ENCODE measurements at regions not wholly inside any gene's neighbourhood (a gene's known extent, or its start where the extent isn't known, plus 50 kb on each side); places are given as distances from the start of the nearest gene placed in this dataset.

DNA sequence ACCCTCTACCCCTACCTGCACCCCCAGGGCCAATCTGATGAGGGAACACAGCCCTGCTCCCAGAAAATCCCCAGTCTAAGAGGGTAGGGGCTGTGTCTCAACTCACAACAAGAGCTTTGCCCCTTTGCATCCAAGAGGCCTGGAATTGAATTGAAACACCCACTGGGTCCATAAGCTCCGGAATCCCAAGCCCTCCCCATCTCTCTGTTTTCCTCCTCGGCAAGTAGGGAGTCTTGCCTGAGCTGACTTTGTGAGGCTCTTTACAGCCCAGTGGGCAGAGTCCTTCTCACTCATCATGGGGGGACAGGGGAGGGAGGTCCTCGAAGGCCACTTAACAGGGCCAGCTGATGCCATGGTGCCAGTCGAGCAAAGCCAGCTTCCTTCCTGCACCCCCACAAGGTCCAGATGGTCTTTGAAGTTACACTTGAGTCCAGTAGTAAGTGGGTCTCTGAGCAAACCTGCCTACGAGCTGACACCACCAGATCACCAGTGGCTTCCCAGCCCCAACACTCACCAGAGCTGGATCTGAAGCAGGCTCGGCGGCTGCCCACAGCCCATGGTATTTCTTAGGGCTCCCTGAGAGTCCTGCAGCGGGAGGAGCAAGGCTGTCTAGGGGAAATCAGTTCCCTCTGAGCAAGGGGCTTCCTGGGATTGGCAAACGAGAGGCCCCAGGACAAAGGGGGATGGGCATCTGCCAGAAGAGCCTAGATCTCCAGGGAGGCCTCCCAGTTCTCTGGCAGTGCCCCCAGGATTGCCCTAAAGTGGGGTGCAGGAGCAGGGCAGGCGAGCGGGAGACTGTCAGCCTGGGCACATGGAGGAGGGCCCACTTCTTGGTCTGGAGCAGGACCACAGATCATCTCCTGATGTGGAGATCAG is 144.5 kb downstream of the VEGFA start:
- no peak for DNase-seq

DNA sequence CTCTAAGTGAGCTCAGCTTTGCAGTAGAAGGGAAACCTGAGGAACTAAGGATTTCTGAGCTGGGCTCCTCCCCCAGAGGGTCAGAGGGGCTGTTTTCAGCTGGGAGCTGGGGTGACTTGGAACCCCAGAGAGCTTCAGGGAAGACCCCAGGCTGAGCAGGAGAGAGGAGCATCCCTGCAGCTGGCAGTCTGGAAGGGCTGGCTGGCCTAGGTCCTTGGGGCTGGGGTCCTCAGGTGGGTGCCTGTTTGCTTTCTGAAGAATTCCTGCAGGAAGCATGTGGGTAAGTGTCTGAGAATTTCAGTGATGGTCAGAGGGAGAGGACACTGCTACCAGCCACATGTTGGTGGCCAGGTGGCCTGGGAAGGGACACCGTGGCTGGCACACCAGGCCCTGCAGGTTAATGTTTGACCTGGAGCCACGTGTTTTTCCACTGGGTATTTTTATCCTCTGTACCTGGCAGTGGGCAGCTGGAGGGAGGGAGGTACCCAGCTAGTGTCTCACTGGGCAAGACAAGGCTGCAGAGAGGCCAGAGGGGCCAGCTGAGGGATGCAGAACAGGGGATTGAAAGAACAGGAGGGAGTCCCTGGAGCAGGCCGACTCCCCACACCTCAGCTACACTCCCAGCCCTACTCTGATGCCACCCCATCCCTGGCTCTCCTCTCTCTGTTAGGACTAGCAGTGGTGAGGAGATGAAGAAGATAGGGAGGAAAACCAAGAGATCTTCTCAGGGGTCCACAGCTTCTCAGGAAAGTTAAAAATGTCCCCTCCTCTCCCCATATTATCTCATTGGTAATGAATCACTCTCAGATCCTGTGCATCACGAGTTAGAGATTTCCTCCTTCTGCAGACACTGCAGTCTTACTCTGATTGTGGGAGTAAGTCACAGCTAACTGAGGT is 143.6 kb downstream of the VEGFA start:
- no peak for DNase-seq

- no peak for DNase-seq
These were observed 142.8 kb downstream of the VEGFA start for GRCh38 chr6:43912598-43913371.

DNA sequence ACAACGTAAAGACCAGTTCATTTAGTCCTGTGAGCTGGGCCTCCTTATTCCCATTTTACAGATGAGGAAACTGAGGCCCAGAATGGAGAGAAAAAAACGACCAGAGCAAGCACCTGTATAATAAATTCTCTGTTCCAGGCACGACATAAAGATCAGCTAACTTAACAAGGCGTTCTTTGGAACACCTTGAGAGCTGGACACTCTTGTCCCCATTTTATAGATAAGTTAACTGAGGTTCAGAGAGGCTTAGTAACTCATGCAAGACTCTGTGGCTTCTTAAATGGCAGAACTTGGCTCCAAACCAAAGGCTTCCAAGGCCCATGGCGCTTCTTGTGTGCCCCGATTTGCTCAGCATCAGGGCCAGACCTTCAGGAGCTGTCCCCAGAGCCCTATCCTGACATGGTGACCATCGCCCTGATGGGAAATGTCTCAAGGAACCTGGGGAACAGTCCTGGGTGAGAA is 142.1 kb downstream of the VEGFA start:
- DNase-seq: no peak

DNA sequence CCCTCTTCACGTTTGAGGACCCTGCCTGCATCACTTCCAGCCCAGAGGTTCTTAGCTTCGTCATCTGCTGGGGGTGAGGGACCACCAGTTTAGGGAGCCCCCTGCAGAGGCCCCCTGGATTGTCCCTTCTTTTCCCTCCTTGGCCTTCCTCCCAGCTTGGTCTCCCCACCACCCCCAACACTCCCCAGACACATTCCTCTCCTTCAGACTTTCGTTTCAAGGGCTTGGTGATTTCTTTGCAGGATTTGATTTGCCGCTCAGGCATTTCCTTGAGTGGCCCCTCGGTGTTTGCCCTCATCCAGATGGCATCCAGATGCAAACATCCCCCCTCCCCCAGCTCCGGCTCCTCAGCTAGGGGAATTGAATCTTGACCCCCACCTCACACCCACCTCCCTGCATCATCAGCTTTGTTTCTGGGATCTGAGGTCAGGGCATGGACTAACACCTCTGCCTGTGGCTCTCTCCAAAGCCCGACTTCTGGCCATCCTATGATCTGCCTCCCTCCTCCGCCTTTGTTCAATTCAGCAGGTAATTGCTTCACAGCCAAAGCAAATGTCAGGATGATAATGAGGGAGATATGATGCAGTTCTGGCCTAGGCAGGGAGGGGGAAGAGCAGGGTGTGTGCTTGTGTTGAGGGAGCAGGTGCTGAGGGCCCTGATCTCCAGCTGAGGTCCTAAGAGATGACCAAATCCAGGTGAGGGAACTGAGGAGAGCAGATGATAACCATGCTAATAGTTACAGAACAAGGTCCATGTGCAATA is 141.5 kb downstream of the VEGFA start:
- no peak for DNase-seq

DNA sequence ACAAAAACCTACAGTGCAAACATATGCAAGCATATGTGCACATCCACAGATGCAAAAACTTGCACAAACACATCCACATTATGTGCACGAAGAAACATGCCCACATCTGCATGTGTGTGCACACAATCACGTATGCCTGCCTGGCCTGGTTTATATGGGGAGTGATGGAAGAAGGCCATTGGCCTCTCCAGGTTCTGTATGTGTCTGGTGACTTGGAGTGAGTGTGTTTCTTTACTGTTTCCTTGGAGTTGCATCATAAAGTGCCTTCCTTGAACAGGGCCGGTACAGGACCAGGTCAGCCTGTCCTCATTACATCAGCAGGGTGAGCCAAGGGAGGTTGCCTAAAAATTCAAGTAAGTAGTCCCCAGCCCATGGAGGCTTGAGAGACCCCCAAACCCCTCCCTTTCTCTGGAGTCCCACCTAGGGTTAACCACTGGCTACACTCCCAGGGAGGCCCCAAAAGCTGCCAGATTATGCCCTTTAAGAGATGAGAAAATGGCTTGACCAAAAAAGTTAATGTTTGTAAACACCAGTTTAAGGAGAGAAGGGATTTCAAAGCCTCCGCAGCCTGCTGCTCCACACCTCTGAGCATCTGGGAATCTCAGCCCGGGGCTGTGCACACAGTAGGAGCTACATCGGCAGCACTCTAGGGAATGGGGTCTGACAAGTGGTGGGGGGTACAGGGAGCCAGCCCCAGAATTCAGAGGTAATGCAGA is 140.8 kb downstream of the VEGFA start:
- DNase-seq: no peak

- no peak for DNase-seq
These were observed 140.2 kb downstream of the VEGFA start for GRCh38 chr6:43910149-43910637.

DNA sequence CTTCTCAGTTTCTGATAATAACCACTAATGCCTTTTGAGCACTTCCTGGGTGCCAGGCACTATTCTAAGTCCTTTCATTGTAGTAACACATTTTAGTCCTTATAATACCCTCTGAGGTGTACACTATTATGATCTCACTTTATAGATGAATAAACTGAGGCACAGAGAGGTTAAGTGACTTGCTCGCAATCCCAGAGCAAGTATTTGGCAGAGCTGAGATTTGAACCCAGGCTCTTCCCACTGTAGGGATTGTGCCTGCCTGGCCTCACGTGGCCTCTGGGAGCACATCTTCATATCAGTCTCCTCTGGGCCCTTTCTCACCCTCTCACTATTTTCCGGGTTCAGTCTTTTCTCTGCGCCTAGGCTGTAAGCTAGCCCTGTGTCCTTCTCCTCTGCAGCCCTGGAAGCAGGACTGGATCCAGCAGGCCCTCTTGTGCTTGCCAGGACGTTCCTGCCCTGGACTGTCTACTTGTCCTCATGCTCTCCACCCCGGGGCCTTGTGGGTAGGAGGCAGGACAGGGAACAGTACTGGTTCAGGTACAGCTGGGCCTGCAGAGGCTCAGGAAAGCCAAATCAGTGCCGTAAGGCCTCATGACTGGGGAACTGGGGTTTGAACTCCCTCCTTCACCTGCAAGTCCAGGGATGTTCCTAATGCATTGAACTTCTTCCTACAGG is 139.6 kb downstream of the VEGFA start:
- no peak for DNase-seq

- no peak for DNase-seq
These were observed 137.9 kb downstream of the VEGFA start for GRCh38 chr6:43907789-43908472.

GRCh38 chr6:43907312-43907711 is 137.3 kb downstream of the VEGFA start:
- no peak for DNase-seq

GRCh38 chr6:43904311-43905123 is 134.5 kb downstream of the VEGFA start:
- DNase-seq: no peak

DNA sequence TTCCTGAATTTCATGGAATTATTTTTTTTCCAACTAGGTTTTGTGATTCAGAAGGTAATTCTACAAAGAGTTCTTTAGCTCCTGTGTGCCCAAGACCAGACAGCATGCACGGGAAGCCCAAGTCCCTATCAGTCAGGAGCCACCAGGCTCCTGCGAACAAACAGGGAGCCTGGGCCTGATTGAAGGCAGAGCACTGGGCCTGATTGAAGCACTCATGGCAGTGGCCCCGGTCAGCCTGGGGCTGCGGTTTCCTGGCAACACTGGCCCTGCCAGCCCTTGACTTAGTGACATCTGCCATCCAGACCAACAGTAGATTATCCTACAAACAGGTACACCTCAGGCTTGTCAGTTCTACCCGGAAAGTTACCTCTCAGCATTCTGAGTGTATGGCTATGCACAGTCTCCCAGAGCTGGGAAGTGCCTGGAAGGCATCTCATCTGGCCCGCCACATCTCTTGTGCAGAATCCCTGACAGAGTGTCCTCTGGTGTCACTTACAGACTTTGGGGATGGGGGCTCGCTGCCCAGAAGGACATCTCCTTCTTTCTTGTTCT is 133.8 kb downstream of the VEGFA start:
- DNase-seq: no peak

DNA sequence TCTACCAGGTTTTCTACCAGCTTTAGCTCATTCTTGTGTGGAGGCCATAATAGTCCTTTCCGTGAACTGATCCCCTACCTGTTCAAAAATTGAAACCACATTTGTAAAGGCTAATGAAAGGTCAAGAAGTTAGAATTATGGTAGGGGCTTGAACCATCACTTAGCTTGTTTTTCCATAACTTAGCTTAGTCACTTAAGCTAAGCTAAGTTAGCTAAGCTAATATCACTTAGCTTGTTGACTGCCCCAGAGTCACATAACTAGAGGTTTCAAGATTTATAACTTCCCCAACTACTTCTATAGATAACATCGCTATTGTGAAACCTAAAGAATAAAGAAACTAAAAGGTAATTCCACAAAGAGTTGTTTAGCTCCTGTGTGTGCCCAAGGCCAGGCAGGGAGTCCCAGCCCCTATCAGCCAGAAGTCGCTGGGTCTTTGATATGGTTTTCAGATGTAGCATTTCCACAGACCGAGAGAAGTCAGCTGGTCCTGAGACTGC is 131.8 kb downstream of the VEGFA start:
- DNase-seq: no peak

- no peak for DNase-seq
These were observed 131.1 kb downstream of the VEGFA start for GRCh38 chr6:43900916-43901732.

- no peak for DNase-seq
These were observed 130.5 kb downstream of the VEGFA start for GRCh38 chr6:43900560-43900915.

DNA sequence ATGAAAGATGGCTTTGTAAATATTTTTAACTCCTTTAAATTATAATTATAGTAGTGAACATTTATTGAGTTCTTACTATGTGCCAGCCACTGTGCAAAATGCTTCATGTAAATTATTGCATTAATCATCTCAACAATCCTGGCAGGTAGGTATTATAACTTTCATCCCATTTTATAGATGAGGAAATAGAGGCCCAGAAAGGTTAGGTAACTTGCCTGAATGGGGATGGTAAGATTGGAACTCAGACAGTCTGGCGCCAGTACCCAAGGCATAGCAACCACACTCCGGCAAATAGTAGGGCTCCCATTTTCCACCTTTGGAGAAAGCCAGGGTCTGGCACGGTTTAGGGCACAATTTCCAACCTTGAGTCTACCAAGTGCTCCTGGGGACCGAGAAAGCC is 129.8 kb downstream of the VEGFA start:
- DNase-seq: no peak

GRCh38 chr6:43898358-43899131 is 128.5 kb downstream of the VEGFA start:
- no peak for DNase-seq

All from 8988T (cell line).